HEK293T (cell line): ENCODE measurements at regions not wholly inside any gene's neighbourhood (a gene's known extent, or its start where the extent isn't known, plus 50 kb on each side); places are given as distances from the start of the nearest gene placed in this dataset.

ENCODE experiments used
- BHLHE40 ChIP-seq: fragments of 450-650 bp; IDR thresholded peaks from 2 replicates; pipeline ENCODE4 v1.6.1; 2016; ENCODE audit warnings: mild to moderate bottlenecking, moderate library complexity, borderline replicate concordance
- CTBP1 ChIP-seq: fragments of 450-650 bp; IDR thresholded peaks from 2 replicates; pipeline ENCODE4 v1.6.1; 2016; ENCODE audit warnings: borderline replicate concordance
- ELF4 ChIP-seq: fragments of 450-650 bp; IDR thresholded peaks from 2 replicates; pipeline ENCODE4 v1.6.1; 2017; ENCODE audit warnings: antibody characterized with exemption
- FOXA1 ChIP-seq: fragments of 450-650 bp; IDR thresholded peaks from 2 replicates; pipeline ENCODE4 v1.6.1; 2016; ENCODE audit warnings: mild to moderate bottlenecking
- FOXK2 ChIP-seq: fragments of 450-650 bp; IDR thresholded peaks from 2 replicates; pipeline ENCODE4 v1.6.1; 2016; ENCODE audit warnings: mild to moderate bottlenecking
- FOXM1 ChIP-seq: fragments of 450-650 bp; IDR thresholded peaks from 2 replicates; pipeline ENCODE4 v1.6.1; 2017; ENCODE audit warnings: mild to moderate bottlenecking, borderline replicate concordance
- HDGF ChIP-seq: fragments of 450-650 bp; IDR thresholded peaks from 2 replicates; pipeline ENCODE4 v1.6.1; 2017; ENCODE audit warnings: antibody characterized with exemption, borderline replicate concordance
- L3MBTL2 ChIP-seq: fragments of 450-650 bp; conservative IDR thresholded peaks from 2 replicates; pipeline ENCODE4 v1.6.1; 2016; ENCODE audit warnings: mild to moderate bottlenecking
- LEF1 ChIP-seq: fragments of 450-650 bp; IDR thresholded peaks from 2 replicates; pipeline ENCODE4 v1.6.1; 2017; ENCODE audit warnings: mild to moderate bottlenecking, borderline replicate concordance
- PKNOX1 ChIP-seq: fragments of 450-650 bp; IDR thresholded peaks from 2 replicates; pipeline ENCODE4 v1.6.1; 2016
- SP1 ChIP-seq: fragments of 450-650 bp; IDR thresholded peaks from 2 replicates; pipeline ENCODE4 v1.6.1; 2017
- SUZ12 ChIP-seq: fragments of 450-650 bp; IDR thresholded peaks from 2 replicates; pipeline ENCODE4 v1.6.1; 2016; ENCODE audit warnings: mild to moderate bottlenecking
- TARDBP ChIP-seq: fragments of 450-650 bp; IDR thresholded peaks from 2 replicates; pipeline ENCODE4 v1.6.1; 2016
- ZNF384 ChIP-seq: fragments of 450-650 bp; IDR thresholded peaks from 2 replicates; pipeline ENCODE4 v1.6.1; 2016

DNA sequence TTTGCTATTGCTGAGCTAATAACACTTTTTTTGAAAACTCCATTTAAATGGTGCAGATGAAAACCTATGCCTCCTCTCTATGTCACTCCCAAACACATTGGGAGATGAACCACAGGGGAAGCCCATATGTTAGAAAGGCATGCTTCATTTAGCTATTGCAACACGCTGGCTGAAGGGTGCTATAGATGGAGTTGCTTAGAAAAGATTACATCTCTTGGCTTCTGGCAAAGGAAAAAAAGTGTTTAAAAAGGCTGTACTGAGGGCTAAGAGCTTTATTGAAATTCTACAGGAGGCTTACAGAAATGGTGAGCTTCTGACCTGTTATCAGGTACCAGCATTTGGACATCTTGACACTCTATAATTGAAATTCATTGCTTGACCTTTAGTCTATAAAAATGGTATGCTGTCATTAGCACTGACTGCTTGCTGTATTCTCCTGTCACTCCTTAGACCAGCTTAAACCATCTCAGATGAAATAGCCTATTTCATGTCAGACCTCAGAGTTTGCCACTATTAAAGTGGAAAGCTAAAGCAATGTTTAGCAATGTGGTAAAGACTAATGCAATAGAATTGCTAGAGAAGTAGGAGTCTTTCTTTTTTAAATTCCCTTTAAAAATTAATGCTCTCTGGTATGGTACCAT, 503.9 kb downstream of the CDH11 start:
- no peak for TF ChIP-seq SUZ12
- TF ChIP-seq FOXK2: no peak
- no peak for TF ChIP-seq SP1
- TF ChIP-seq FOXA1: no peak
- TF ChIP-seq TARDBP: no peak
- no peak for TF ChIP-seq CTBP1
- TF ChIP-seq L3MBTL2: no peak
- no peak for TF ChIP-seq LEF1
- TF ChIP-seq ZNF384: no peak
- TF ChIP-seq BHLHE40: no peak
- no peak for TF ChIP-seq PKNOX1
- TF ChIP-seq FOXM1: no peak
- TF ChIP-seq HDGF: no peak
- no peak for TF ChIP-seq ELF4
